HG03196 (cell line): ENCODE measurements at regions not wholly inside any gene's neighbourhood (a gene's known extent, or its start where the extent isn't known, plus 50 kb on each side); places are given as distances from the start of the nearest gene placed in this dataset.

ENCODE experiments used
- ATAC-seq: cut with Tn5 transposase; IDR thresholded peaks from one replicate; pipeline ENCODE4 v1.9.1; 2021; ENCODE audit not compliant: unreplicated experiment

DNA sequence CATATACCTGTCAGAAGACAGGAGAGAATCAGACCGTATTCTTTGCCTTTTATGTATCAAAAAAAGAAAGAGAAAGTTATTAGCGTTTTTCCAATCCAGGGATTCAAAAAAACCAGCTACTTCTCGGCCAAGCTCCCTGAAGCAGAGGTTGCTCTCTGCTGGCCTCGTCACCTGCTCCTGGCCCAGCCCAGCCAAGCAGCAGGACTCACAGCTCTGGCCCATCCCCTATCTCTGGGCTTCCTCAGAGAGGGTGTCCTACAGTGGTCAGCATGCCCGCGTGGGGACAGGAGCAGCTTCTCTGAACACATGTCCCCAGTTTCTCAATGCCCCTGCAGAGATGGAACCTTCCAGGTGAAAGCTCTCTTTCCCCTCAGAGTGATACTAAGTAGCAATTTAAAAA, 209.0 kb downstream of the URI1 start:
- no peak for ATAC-seq

DNA sequence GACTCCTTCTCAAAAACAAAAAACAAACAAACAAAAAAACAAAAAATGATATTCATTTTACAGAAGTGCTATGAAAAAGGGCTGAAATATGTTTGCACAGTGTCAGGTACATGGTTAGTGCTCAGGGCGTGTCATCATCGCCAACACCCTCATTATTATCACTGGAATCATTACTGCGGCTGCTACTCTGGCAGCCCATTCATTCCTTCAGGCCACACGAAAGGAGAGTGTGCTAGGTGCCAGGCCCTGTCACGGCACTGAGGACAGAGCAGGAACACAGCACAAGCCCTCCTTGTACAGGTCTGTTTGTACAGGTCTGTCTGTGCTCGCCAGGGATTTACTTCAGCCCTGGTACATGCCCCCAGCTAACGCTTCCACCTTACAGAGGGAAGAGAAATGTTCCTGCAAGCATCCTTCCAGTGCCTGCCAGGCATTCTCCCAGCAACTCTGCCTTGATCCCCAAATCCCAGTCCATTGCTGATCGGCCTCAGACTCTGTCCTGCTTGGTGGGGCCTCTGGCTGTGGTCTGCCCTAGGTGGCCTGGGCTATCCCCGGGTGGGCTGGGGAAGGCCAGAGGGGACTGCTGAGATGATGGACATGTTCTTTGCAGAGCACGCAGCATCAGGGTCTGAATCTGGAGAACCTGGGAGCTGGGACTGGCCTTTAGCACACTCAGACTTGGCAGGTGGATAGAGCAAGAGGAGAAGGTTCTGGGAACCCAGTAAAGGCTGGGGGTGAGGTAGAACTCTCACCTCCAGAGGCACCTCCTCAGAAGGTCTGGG, 210.7 kb downstream of the URI1 start:
- ATAC-seq: no peak

DNA sequence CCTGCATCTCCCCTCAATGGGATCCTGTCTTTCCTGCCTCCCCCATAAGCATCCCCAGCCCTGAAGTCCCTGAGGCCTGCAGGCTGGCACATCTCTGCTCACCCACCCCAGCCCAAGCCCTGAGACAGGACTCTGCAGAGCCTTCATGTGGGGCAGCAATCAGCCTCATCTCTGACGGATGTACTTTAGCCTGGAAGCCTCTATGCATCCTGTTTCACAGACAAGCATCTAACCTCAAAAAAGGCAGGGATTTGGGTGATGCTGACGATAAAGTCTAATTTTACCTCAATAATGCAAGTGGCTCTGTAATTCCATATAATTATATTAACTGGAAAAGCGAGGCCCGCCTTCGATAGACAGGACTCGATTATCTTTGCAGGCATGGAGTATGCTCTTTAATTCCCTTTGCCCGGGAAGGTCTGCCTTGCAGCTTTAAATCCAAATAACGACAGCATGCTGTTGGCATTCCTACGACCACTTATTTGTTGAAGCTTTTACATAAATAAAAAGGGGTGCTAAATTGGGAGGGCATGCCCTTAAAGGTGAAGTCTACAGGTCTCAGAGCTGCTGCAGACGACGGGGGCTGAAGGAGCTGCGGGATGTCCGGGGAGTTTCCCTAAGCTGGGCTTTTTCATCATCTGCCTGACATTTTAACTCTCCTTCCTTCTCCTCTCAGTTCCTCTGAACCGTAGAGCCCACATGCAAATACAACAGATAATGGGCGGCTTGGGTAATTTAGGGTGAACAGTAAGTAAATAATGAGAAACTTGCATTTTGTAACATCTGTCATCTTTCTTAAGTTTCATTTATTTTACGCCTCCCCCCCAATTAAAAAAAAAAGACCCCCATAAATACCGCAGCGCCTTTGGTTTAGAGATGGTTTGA, 211.5 kb downstream of the URI1 start:
- ATAC-seq: peak; percentile 66

DNA sequence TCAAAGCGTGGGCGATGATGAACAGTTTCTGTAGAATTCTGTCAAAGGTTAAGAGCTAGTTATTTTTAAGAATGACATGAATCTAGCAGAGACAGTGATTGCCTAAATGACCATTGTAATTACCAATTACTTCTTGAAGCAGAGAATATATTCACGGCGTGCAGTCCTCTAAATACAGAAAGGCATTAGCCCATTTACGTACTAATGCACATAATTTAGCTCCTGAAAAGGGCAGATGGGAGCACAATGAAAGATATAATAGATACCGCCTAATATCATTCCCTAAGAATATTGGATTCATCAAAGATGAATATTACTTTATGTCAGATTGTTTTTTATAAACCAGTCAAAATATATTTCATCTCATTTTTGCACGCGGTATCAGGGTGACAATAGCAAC, 212.4 kb downstream of the URI1 start:
- no peak for ATAC-seq

DNA sequence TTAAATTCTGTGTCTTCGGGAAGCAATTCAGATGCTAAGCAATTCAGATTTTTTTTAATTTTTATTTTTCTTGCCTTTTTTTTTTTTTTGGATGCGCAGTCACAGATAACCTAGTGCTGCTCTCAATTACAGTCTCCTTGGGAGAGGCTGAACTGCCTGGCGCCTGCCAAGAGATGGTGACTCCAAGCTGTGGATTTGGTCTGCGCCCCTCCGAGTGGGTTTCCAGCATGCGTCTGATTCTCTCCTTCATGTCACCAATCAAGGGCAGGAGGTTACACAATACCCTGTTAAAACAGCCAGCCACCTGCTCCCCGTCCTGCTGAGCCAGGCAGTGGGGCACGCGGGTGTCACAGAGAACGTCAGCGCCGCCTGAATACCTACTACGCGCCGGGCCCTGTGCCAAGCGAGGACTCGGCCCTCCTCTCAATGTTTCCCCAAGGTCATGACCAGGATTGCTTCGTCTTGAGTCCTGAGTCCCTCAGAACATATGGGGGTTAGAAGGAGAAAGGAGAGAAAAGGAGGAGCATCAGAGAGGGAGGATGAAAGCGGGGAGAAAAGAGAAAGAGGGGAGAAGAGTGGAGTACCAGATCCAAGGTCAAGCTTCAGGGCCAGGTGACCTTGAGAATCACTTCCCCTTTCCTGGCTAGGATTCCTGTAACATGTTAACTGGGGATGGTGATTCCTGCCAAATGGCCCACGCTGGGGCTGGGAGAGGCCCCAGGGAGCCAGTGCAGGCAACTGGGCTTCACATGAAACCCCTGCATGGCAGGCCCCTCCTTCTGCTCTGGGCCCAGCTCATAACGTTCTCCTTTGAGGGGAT, 213.6 kb downstream of the URI1 start:
- no peak for ATAC-seq

DNA sequence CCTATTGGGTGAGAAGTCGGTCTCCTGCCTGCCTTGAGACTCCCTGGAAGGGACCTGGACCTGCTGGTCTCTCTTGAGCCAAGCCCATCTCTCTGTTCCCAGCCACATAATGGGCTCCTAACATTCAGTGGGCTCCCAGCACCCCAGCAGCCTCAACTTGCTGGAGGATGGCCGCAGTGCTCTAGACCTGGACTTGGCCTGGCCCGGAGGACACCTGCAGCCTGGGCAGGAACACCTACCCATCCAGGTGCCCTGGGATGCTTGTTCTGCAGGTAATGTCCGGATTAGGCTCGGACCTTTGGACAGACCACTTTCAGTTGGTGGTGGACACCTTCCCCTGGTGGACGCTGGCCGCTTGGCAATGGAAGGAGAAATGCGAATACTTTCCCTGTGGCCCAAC, 214.6 kb downstream of the URI1 start:
- no peak for ATAC-seq

DNA sequence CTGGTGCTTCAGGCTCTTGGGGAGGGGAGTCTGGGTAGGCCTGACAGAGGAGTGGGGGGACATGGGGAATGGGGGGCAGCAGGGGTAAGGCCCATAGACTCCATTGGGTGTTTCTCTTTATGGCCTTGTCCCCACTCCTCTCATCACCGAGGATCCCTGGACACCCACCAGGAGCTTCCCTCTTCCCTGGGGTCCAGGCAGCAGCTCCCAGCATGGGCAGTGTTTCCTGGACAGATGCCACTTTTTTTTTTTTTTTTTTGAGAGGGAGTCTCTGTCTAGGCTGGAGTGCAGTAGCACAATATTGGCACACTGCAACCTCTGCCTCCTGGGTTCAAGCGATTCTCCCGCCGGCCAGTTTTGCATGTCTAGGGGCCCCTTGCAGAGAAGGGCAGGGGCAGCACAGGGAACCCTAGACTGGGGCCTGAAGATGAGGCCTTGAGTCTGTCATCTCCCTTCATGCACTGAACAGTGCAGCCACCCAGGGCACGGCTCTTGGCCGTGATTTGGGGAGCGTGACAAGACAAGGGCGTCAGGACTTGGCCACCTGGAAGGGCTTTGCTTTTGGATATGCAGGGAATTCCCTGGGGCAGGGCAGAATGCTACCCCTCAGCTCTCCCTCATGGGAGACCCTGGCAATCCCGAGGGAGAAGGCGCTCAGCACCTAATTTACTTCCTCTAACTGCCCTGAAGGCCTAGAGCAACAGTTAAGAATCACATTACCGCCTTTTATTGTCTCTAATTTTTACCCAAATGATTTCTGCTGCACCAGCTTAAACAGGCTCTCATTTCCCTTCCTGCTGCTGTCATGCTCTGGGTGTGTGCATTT, 213.9 kb upstream of the ZNF536 start:
- no peak for ATAC-seq

DNA sequence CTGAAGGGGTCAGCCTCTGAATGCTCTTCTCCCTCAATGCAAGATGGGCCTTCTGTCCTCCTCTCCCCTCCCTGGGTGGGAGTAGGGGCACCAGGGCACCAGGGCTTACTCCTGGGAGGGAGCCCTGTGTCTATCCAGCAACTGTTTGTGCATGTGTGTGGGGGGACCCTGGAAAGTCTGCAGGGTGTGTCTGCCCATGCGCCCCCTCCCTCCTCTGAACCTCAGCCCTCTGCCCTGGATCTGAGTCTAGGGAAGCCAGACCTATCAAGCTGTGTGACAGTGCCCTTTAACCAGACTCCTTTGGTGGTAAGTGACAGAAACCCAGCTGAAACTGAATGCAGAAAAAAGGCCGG, 213.3 kb upstream of the ZNF536 start:
- ATAC-seq: no peak

DNA sequence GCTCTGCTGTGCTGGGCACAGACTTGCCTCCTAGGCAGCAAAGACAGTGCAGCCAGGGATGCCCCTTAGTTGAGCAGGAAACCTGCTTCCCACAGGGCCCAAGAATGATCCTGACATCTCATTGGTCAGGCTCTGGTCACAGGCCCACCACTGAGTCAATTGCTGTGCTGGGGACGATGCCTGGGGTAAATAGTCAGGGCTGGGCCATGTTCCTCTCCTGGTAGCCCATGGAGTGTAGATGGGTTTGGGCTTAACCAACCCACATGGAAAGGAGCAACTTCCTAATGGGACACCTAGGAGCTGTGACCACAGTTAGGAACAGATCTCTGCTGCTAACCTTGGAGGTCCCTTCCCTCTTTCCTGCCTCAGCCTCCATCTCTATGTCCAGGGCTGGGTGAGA, 212.5 kb upstream of the ZNF536 start:
- no peak for ATAC-seq

DNA sequence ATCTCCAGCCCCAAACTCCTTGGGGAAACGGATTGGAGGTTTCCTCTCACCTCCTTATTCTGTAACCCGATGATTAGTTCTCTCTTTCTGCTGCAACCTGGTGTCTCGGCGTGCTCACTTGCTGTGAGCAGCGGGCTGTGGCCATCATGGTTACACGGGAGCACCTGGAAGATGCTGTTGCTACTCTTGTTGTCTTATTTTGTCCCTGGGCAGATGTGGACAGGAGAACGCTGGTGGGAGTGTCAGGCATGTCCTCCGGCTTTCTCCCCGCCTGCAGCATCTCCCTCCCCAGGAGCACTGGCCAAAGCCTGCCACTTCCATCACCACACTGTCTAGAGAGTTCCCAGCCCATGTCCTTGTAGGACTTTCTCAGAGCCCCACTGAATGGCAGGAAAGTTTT, 211.8 kb upstream of the ZNF536 start:
- ATAC-seq: no peak

DNA sequence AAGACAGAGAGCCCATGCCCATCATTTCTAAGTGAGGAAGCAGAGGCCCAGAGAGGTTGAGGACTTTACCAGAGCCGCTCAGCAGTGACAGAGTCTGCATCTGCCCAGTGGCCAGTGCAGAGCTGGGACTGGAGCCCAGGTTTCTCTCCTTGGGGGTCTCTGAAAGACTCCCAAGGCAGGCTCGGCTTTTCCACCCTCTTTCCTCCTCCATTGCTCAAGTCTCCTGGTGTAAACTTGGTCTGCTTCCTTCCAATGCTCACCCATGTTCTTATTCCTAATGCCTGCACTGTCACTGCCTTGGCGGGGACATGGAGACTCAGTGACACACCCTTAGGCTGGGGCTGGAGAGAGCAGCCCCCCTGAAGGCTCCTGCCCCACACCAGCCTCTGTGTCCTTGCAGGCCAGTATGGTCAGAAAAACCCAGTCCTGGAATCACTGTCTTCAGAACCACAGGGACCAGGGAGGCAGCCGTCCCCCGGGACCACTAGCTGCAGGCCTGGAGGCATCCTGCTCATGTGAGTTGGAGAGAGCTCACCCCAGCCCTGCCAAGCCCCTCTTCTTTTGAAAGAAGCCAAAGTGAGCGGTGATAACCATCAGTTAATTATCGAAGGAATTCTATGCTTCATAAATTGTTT, 211.0 kb upstream of the ZNF536 start:
- ATAC-seq: no peak

DNA sequence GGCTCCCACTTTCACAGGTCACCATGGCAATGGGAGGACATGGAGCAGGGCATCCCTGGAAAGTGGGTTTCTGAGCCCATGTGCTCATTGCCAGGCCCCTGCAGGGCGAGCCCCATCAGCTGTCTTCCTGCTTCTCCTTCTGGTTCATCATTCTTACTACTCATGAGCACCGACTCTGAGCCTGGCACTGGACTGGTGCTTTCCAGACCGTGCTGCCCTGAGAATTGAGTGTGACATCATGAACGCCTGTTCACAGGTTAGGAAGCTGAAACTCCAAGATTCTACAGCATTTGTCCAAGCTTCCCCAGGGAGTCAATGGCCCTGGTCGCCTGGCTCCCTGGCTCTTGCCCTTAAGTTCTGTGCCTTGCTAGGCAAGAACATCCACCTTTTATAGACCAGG, 210.4 kb upstream of the ZNF536 start:
- ATAC-seq: no peak

DNA sequence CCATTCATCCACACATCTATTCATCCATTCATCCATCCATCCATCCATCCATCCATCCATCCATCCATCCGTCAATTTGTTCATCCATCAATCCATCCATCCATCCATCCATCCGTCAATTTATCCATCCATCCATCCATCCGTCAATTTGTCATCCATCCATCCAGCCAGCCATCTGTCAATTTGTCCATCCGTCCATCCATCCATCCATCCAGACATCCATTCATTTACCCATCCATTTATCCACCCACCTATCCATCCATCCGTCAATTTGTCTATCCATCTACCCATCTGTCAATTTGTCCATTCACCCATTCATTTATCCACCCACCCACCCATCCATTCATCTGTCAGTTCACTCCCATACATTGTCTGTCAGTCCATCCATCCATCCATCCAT, 209.5 kb upstream of the ZNF536 start:
- no peak for ATAC-seq

DNA sequence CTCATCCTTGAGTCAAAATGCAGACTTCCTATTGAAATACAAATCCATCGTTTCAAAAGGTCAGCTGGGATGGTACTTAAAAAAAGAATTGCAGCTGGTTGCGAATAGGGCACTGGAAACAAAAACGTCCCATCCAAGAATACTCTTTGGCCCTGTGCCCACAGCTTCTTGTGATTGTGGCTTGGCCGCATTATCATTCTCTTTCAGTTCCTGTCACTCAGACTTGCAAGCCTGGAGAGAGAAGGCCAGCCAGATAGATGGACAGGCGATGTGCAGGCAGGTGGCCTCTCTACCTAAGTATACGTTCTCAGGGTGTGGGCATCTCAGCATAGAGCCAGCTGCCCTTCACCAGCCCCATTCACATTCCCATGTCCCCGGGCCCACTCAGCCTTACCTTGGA, 208.5 kb upstream of the ZNF536 start:
- ATAC-seq: no peak

DNA sequence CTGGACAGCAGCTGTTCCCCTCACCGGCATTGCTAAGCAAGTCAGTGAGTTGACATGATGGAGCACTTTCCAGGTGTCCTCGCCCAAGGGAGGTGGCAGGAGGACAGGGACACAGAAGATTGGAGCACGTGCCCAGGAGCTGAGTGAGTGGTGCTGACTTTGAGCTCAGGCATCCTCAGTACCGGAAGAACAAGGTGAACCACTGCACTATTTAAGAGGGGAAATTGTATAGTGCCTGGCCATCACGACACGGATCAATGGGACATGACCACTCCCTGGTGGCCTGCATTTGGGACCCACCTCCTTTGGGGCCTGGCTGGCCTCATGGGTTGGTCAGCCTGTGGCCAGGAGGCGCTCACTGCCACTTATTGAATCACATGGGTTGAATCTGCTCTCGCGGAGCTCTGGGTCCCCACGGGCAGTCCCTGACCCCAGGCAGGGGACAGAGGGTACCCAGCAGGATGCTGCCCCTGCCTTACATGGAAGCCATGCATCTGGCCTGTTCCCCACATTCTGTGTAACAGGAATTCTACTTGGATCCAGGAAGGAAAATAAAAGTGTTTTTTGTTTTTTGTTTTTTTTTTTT, 206.9 kb upstream of the ZNF536 start:
- no peak for ATAC-seq

DNA sequence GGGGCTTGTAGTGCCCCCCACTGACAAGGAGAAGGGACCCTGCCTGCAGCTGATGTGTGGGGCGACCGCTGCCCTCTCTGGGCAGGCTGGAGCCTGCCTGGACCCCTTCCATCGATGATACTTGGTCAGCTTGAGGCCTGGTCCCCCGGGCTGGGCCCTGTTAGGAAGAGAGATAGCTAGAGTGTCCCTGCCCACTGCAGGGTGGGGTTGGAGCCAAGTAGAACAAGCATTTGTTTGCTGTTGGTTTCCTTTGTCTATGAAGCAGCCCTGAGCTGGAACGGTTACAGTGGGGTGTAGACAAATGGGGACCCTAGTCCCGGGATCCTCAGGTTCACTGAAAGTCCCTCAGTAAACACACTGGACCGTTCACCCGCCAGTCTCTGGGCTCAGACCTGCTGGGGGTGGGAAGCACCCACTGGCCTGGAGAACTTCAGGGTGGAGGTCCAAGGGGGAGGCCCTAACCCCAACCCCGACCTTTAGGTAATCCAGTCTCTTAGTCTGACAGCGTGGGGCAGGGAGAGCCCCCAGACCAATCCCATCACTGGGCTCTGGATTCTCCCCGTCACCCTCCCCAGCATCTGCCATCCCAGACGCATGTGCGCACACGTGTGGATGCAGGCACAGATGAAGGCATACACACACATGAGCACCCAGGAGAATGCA, 204.8 kb upstream of the ZNF536 start:
- no peak for ATAC-seq

DNA sequence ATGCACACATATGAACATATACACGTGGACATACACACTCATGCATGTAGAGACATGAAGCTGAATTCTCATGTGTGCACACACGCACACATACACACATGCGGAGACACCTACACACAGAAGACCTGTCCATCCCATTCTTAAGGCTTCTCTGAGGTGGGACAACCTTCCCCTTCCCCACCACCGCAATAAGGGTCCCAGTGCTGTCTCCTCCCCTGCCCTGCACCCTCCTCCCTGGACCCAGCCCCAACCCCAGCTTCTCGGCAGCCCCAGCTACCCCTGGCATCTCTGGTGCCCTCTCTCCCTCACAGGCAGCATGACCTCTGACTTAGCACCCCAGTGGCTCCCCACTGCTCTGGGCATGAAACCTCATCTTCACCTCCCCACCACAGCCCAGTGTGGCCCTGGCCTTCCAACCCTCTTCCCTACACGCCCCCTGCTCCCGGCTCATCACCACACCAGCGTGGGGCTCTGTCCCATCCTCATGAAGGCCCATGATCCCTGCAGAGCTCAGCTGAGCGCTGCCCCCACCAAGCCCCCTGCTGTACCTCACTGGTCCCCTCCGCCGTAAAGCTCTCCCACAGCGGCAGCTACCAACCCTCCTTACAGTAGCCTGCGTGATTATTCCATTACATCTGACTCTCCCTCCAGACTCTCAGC, 204.1 kb upstream of the ZNF536 start:
- ATAC-seq: no peak

DNA sequence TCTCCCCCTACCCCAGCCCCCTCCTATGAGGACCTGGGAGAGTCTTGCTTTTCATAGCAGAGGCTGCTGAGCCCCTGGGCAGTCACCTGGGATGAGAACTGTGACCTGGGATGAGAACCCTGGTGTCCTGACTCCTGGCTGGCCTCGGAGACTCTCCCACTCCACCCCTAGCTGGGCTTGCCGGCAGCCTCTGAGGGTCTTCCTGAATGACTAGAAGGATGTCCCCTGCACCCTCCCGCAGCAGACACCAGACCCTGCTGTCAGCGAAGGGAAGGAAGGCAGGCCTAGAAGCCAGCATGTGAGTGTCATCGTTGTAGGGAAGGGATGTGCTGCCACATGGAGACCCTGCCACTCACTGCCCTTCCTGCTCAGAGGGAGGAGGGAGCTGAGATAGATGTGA, 203.4 kb upstream of the ZNF536 start:
- no peak for ATAC-seq
